ENCODE measurements at regions not wholly inside any gene's neighbourhood (a gene's known extent, or its start where the extent isn't known, plus 50 kb on each side); places are given as distances from the start of the nearest gene placed in this dataset.

DNA sequence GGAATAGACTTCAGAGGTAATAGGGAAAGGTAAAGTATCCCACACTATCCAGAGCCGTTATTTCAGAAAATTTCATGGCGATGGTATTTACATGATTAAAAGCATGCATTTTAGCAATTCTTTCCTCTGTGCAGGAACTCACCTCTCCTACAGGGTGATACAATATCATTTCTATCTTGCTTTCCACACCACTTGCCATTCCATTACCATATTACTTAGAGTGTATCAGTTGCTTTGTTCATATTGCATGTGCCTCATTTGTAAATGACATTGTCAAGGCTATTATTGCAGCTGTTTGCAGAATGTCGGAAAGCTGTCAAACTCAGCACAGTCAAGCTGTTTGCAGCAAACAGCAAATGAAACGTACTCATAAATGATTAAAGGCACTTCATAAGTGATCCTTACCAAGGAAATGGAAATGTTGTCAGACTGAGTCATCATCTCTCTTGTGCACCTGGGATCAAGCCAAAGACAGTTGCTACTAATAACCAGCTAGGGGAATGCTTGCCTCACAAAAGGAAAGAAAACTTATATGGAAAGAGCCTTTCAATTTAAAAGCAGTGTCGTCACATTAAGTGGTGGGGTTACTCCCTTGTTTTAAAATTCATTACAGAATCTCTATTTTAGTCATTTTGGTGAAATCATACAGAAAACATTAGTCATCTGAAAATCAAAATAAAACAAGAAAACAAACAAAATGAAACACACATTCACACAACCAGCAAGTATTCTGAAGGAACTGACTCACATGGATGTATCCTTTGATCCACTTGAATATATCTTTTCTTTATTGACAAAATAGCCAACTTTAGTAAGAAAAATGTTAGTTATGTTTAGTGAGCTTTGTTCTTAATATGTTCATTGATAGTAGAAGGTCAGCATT is 1064.1 kb upstream of the CNTNAP5 start:
- TF ChIP-seq, protein P1, sequence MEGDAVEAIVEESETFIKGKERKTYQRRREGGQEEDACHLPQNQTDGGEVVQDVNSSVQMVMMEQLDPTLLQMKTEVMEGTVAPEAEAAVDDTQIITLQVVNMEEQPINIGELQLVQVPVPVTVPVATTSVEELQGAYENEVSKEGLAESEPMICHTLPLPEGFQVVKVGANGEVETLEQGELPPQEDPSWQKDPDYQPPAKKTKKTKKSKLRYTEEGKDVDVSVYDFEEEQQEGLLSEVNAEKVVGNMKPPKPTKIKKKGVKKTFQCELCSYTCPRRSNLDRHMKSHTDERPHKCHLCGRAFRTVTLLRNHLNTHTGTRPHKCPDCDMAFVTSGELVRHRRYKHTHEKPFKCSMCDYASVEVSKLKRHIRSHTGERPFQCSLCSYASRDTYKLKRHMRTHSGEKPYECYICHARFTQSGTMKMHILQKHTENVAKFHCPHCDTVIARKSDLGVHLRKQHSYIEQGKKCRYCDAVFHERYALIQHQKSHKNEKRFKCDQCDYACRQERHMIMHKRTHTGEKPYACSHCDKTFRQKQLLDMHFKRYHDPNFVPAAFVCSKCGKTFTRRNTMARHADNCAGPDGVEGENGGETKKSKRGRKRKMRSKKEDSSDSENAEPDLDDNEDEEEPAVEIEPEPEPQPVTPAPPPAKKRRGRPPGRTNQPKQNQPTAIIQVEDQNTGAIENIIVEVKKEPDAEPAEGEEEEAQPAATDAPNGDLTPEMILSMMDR (IDR thresholded peaks at IDR 0.05): no peak
- TF ChIP-seq EP300 (IDR thresholded peaks at IDR 0.05): no peak

All from gastroesophageal sphincter (tissue), 3 donors.